ENCODE measurements at regions not wholly inside any gene's neighbourhood (a gene's known extent, or its start where the extent isn't known, plus 50 kb on each side); places are given as distances from the start of the nearest gene placed in this dataset.

GRCh38 chr2:57461624-57462023 lies 585.0 kb upstream of the VRK2 start:
- no peak for DNase-seq
- BruUV-seq (replicated peaks): no TSS peak
- H3K9me3 Mint-ChIP-seq (ENCODE audit: unreplicated experiment): peaks cover 9% of the 10 kb centered on the region
- Histone ChIP-seq H3K27me3 (replicated peaks; ENCODE audit: control insufficient read depth, insufficient read depth, low read length) (no peaks in the 10 kb centered on the region), H3K36me3 (ENCODE audit: control insufficient read depth, insufficient read depth, low read length) (no peaks in the 10 kb centered on the region), H3K9me3 (no peaks in the 10 kb centered on the region), H3K4me3 (ENCODE audit: low read depth, low read length) (no peak overlapping the region), H3K4me1 (no peaks in the 10 kb centered on the region)
- no peak overlapping the region for H3K27ac Mint-ChIP-seq (ENCODE audit: unreplicated experiment)
- no peak overlapping the region for H3K4me3 Mint-ChIP-seq (ENCODE audit: unreplicated experiment)
- ChIA-PET CTCF (no interaction called here), POLR2A (no interaction called here)
- H3K36me3 Mint-ChIP-seq (ENCODE audit: insufficient read depth, unreplicated experiment): no peaks in the 10 kb centered on the region
- intact Hi-C loops (cut with micrococcal nuclease; ENCODE audit: unreplicated experiment): no loop called here
- peaks cover 6% of the 10 kb centered on the region for H3K27me3 Mint-ChIP-seq (ENCODE audit: insufficient read depth, unreplicated experiment)
- TF ChIP-seq CTCF (IDR thresholded peaks at IDR 0.05; ENCODE audit: insufficient read depth in 1 of 2, low read depth in 1 of 2, low read length in 1 of 2, severe bottlenecking in 1 of 2, unreplicated experiment in 1 of 2): no peak
- H3K4me1 Mint-ChIP-seq (ENCODE audit: low read depth, unreplicated experiment): no peaks in the 10 kb centered on the region

GRCh38 chr2:57465067-57465466 lies 581.5 kb upstream of the VRK2 start:
- H3K36me3 ChIP-seq (ENCODE audit: control insufficient read depth, insufficient read depth, low read length): no peaks in the 10 kb centered on the region
- Mint-ChIP-seq H3K27ac (ENCODE audit: unreplicated experiment) (no peak overlapping the region), H3K36me3 (ENCODE audit: insufficient read depth, unreplicated experiment) (no peaks in the 10 kb centered on the region), H3K4me1 (ENCODE audit: low read depth, unreplicated experiment) (no peaks in the 10 kb centered on the region), H3K9me3 (ENCODE audit: unreplicated experiment) (no peaks in the 10 kb centered on the region), H3K27me3 (ENCODE audit: insufficient read depth, unreplicated experiment) (peaks cover 2% of the 10 kb centered on the region), H3K4me3 (ENCODE audit: unreplicated experiment) (no peak overlapping the region)
- no peaks in the 10 kb centered on the region for H3K4me1 ChIP-seq
- no peak overlapping the region for H3K4me3 ChIP-seq (ENCODE audit: low read depth, low read length)
- no peak for DNase-seq
- no peaks in the 10 kb centered on the region for H3K27me3 ChIP-seq (replicated peaks; ENCODE audit: control insufficient read depth, insufficient read depth, low read length)
- H3K9me3 ChIP-seq: no peaks in the 10 kb centered on the region
- TF ChIP-seq CTCF (IDR thresholded peaks at IDR 0.05; ENCODE audit: insufficient read depth in 1 of 2, low read depth in 1 of 2, low read length in 1 of 2, severe bottlenecking in 1 of 2, unreplicated experiment in 1 of 2): no peak
- CTCF ChIA-PET: no interaction called here
- intact Hi-C loops (cut with micrococcal nuclease; ENCODE audit: unreplicated experiment): no loop called here
- BruUV-seq (replicated peaks): no TSS peak
- POLR2A ChIA-PET: no interaction called here

- Mint-ChIP-seq H3K4me3 (ENCODE audit: unreplicated experiment) (no peak overlapping the region), H3K9me3 (ENCODE audit: unreplicated experiment) (no peaks in the 10 kb centered on the region), H3K27ac (ENCODE audit: unreplicated experiment) (no peak overlapping the region), H3K4me1 (ENCODE audit: low read depth, unreplicated experiment) (no peaks in the 10 kb centered on the region), H3K36me3 (ENCODE audit: insufficient read depth, unreplicated experiment) (no peaks in the 10 kb centered on the region), H3K27me3 (ENCODE audit: insufficient read depth, unreplicated experiment) (peaks cover 2% of the 10 kb centered on the region)
- BruUV-seq (replicated peaks): no TSS peak
- CTCF ChIA-PET: no interaction called here
- POLR2A ChIA-PET: no interaction called here
- H3K9me3 ChIP-seq: no peaks in the 10 kb centered on the region
- H3K4me3 ChIP-seq (ENCODE audit: low read depth, low read length): no peak overlapping the region
- no peaks in the 10 kb centered on the region for H3K4me1 ChIP-seq
- no peak for DNase-seq
- intact Hi-C loops (cut with micrococcal nuclease; ENCODE audit: unreplicated experiment): no loop called here
- no peak for TF ChIP-seq CTCF (IDR thresholded peaks at IDR 0.05; ENCODE audit: insufficient read depth in 1 of 2, low read depth in 1 of 2, low read length in 1 of 2, severe bottlenecking in 1 of 2, unreplicated experiment in 1 of 2)
- no peaks in the 10 kb centered on the region for H3K36me3 ChIP-seq (ENCODE audit: control insufficient read depth, insufficient read depth, low read length)
- H3K27me3 ChIP-seq (replicated peaks; ENCODE audit: control insufficient read depth, insufficient read depth, low read length): no peaks in the 10 kb centered on the region
These were observed 580.6 kb upstream of the VRK2 start for GRCh38 chr2:57465967-57466366.

Measured in Caco-2 (cell line).